GM21529 (cell line): ENCODE measurements at regions not wholly inside any gene's neighbourhood (a gene's known extent, or its start where the extent isn't known, plus 50 kb on each side); places are given as distances from the start of the nearest gene placed in this dataset.

Experiments used
- ATAC-seq: cut with Tn5 transposase; IDR thresholded peaks from one replicate; pipeline ENCODE4 v1.9.1; 2021; ENCODE audit not compliant: unreplicated experiment

DNA sequence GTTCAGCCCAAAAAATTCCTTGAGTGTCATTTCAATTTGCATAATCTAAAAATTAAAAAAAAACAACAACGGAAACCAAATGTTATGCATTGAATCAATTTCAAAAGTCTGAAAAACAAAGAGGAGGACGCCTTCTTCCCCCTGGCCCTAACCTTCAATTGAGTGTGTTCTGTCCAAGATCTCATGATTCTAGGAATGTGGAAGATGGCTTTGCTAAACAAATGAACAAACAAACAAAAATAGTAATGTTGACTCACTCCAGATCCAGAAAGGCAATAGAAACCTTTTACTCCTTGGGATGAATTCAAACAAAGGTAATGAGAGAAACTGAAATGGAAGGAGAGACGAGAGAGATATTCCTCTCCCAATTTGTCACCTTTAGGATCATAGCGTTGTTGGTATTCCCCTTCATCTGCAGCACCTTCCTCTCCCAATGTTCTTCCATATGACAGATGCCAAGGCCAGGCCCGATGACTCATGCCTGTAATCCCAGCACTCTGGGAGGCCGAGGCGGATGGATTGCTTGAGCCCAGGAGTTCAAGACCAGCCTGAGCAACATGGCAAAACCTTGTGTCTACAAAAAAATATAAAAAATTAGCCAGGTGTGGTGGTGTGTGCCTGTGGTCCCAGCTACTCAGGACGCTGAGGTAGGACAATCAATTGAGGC lies 109.2 kb upstream of the ADGRF1 start:
- ATAC-seq = no peak

DNA sequence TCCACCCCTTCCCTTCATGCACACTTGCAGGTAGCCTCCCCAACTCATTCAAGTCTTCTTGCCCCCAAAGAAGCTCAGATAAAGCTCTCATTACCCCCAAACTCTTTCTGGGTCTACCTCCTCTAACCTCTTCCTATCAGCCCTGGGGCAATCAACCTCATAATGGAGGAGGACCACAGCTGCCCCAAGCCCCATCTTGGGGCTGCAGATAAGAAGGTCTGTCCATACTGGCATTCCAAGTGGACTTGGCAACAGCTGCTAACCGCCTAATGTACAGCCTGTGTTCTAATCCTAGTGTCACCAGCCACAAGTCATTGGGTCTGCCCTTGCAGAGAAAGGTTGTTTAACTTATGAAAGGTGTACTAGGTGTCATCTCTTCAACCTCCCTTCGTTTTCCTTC lies 107.4 kb upstream of the ADGRF1 start:
- no peak for ATAC-seq

DNA sequence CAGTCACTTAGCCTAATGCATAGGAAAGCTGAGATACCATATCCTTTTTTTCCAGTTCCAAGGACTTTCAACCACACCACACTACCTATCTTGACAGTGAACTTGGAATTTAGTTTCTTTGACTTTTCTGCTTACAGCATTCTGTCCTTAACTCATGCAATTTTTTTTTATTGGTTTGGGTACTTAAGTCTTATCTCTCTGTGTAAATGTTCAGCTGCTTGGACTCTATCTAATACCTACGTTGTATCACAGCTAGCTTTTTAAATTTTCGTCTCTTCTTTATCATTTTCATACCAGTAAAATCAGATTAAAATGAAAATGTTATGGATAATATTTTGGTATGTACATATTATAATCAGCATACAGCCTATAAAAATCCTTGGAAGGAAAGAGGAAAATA lies 106.9 kb upstream of the ADGRF1 start:
- no peak for ATAC-seq

DNA sequence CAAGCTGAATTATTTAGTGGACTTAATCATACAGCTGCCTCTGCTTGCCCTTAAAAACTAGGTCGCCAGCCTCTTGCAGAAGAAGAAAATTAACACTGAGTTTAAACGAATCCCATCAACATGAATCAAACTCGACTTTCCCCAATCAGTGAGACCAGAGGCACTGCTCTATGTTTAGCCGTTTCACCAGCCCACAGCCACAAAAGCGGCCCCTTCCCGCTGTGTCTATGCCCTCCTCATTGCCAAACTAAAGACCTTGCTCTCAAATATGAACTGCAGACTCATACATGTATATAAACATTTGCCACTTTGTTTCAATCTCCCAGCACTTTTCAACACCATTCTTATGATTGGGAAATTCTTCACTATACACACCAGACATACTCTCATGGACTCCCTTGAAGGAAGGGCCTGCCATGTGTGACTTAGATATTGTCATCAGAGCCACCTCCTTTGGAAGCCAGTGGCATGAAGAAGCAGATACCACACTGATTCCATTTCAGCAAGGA lies 105.8 kb upstream of the ADGRF1 start:
- ATAC-seq = no peak

DNA sequence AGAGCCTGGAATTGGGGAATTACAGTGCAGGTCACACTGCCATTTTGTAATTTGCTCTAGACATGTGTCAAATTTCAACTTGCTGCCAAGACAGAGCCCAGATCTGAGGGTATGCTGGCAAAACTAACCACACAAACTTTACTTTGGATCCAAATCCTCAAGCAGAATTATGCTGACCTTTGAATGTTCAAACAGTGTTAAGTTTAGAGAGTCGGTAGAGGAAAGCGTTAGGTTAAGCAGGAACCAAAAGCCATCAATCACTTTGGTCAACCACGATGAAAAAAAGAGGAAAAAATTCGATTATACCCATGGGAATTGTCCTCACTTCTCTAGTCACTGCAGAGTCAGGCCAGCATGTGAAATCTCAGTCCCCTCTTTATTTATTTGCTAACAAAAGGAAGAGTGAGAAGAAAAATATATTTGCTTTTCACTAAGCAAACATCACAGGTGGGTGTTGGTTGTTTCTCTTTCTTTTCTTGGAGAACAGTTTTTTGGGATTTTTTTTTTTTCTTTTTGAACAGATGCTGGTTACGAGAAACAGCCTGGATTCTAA lies 105.1 kb upstream of the ADGRF1 start:
- no peak for ATAC-seq

DNA sequence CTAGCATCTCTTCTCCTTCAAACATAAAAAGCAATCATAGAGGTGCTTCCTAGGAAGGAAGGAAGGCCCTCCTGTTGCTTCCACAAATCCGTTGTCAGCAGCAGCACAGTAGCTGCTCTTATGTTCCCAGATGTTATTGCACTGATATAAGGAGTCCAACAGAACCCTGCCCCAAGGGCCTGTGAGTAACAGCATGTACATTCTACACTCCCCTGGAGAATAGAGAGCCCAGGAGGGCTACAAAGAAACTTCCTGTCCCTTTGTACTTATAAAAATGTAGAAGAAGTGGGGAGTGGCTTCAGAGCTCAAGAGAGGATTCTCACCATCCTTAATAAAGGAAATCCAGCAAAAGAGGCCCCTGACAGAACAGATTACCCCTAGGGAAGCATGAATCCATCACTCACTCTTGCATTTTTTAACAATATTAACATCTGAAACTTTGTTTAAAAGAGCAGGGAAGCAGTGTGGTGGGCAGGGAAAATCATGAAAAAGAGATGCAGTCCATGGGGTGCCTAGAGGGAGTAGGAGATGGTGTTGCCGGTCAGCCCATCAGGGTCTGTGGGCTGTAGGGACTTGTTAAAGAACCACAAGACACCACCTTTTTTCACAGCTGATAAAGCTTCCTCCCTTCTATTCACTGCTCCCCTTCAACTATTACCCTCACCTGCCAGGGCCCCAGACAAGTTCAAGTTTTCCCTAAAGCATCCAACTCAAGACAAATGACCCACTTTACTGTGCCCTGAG lies 104.5 kb upstream of the ADGRF1 start:
- ATAC-seq = no peak

DNA sequence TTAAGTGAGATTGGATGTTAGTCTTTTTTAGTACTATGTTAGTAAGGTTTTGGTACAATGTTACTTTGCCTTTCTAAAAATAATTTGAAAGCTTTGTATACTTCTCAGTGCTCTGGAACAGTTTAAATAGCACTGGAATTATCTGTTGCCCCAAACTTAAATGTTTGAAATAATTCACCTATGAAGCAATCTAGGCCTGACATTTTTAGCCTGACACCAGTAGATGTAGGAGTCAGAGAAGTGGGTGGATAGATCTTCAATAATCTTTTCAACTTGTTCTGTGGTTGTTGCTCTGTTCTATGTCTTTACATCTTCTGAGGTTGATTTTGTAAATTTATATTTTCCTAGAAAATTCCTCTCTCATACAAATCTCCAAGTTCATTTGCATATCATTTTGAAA lies 103.1 kb upstream of the ADGRF1 start:
- ATAC-seq = no peak

DNA sequence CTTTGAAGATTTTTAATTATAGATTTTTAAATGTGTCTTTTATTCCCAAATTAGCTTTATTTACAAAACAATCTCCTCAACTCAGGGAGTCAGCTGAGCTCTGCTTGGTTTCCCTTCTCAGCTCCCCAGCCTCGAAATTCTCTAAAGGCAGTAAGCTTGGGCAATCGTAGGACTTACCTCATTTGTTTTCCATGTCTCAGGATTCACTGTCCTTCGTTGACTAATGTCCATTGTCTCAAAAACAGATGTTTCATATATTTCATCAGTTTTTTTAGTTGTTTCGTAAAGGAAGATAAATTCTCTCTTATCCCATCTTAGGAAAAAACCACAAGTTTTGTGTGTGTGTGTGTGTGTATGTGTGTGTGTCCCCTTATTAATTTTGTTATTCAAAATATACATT lies 102.2 kb upstream of the ADGRF1 start:
- ATAC-seq = no peak

DNA sequence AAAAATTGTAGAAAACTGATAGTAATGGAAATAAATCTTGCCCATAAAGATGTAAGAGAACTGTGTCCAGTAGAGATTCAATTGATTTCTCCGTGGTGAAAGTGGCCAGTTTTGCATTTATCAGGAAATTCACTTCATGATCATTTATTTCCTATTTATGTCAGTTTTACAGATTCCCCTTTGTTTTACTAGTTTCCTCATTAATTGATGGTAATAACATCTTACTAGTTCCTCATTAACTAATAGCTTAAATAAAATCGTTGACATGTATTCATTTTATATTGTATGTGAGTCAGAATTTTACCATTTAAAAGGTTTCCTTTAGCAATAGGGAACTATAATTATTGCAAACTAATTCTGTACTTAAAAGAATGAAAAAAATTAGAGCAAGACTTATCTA lies 99.8 kb upstream of the ADGRF1 start:
- ATAC-seq = no peak

DNA sequence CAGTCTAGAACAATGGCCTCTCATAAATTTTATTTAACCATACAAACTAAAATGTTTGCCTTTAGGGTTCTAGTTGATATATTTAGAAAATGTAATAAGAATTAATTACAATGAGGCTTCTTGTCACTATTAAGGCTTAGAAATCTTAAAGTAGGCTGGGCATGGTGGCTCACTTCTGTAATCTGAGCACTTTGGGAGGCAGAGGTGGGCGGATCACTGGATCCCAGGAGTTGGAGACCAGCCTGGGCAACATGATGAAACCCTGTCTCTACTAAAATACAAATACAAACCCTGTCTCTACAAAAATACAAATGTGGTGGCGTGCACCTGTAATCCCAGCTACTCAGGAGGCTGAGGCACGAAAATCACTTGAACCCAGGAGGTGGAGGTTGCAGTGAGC lies 99.0 kb upstream of the ADGRF1 start:
- ATAC-seq = no peak

DNA sequence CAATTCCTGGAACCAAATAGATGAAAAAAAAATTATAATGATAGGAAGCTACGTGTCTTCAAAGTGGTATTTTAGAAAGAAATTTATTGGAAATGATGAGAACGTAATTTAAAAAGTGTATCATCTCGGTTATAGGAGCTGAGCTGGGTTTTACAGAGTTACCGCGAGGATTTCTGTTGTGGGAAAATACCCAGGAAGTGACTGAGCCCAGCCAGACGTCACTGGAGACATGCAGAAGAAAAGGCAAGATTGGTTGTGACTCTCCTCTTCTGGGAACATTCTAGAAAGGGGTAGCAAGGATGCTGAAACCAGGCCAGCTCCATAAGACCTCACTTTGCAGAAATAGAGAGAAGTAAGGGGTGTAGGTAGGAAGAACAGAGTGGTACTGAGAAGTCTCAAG lies 95.9 kb upstream of the ADGRF1 start:
- no peak for ATAC-seq

DNA sequence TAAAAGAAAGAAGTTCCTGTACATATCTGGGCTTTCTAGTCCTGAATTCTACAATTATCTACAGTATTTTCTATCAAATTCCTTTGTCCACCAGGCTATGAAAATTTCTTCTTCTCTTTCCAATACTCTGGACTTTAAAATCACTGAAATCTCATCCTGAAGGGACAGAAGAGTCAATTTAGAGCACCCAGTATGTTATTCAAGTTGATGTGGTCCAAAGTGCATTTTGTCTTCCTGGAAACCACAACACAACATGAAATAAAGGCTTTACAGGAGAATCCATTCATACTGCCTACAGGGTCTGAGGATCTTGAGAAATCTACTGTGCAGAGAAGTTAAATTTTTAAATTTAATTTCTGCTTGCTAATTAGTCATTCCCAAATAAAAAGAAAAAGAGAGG lies 94.9 kb upstream of the ADGRF1 start:
- no peak for ATAC-seq

DNA sequence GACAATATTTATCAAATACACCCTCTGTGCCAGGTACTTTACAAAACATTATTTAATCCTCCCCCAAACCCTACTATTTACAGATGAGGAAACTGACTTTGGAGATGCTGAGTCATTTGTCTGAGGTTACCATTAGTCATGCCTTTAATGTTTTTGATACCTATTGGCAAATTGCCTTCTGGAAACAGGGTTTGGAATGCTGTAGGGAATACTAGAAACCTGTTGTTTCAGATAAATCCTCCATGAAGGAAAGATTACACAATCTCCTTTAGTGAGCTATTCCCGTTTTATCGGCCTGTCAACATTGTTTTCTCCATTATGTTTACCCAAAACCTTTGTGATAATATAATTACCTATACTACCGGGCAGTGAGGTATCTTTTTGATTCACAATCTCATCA lies 93.6 kb upstream of the ADGRF1 start:
- no peak for ATAC-seq

DNA sequence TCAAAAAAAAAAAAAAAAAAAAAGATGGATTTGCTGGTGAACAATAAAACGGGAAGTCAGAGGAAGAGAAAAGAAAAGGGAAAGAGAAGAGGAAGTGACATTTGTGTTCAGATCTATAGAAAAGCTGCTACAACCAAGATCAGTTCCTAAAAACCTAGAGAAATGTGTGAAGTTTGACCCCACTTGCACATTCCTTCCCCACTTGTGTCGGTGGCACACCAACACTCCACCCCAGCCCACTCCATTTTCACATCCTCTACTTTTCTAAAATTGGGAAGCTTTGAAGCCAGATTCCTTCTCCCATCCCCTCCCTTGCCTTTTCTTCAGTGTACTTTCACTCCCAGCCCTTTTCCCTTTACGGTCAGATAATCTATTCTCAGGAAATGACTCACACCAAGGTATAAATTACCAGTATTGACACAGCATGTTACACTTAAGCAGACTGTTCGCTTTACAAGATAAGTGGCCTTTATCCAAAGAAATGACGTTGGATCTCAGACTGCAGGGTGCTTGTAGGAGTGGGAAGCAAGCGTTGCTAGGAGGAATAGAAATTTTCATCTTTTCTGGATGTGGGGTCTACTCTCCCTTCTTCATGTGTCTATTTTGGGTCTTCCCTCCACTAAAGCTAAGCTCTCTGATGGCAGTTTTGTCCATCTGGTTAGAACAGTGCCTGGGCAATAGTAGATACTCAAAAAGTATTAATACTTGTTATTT lies 92.5 kb upstream of the ADGRF1 start:
- no peak for ATAC-seq

DNA sequence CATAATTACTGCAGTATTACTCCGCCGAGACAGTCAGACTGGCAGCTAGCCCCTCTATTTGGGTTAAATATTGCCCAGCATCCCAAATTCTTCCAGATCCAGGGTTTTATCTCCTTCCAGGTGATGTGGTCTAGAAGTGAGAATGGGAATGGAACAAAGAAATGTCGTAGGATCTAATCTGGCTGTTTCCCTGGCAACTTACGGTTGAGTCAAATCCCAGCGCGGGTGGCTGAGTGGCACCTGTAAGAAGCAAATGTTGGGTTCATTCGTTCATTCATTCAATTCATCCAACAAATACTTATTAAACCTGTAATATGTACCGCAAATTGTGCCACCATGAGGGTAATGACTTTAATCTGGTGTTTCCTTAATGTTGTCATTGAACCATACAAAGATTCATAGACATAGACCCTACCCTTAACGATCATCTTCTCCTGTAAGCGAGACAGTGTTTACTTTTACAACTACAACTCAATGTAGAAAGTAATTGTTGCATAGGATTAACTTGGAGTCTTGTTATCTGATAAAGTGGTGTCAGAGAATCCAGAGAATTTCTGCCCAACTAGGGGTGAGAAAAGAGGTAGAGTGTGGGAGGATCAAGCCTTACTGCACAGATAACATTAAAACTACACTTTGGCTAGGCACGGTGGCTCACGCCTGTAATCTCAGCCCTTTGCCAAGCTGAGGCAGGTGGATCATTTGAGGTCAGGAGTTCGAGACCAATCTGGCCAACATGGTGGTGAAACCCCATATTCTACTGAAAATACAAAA lies 91.3 kb upstream of the ADGRF1 start:
- ATAC-seq = no peak

DNA sequence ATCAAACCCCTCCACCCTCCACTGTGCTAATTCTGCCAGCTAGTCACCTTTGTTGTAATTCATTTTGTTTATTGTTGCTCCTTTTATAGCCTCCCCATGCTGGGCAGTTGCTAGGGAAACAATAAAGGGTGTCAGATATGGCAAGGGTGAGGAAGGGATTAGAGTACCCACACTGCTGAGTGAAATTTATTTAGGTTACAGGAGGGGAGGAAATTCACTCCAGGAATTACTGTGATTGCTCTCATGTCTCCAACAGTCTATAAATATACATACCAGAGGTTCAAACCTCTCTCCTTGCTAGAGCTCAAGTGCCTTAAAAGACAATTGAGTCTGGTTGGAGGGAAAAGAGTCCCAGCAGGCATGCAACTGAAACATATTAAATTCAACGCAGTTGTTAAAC lies 90.6 kb upstream of the ADGRF1 start:
- no peak for ATAC-seq

DNA sequence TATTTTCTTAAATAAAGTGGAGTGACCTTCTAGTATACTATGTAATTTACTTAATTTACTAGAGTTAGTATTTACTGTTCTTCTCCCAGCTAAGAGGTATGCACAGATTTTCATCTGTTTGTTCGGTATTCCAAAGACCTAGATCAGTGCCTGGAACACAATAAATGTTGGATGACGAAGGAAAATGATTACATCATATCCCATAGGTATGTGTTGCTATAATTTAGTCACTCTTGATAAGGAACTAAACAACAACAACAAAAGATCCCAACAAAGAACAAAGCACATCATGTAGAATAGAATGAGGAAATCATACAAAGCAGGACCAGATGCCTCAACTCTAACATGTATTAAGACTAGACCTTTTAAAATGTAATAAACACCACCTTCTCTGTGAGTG lies 89.6 kb upstream of the ADGRF1 start:
- ATAC-seq = no peak

DNA sequence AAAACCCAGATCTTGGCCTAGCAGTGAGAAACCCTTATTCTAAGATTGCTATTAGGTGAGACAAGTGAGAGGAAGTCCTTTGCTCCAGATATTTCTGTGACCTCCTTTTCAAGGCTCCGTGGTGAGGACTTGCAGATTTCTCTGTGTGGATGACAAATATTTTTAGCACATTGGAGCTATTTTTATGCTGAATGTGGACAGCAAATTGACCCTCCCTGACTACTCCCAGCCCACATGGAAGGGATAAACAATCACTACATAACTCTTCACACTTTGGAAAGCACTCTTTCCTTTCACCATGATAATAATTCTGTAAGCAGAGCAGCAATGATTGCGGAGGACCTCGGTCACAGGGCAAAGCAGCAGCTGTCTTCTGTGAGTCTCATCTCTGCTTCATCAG lies 88.0 kb upstream of the ADGRF1 start:
- ATAC-seq = no peak

DNA sequence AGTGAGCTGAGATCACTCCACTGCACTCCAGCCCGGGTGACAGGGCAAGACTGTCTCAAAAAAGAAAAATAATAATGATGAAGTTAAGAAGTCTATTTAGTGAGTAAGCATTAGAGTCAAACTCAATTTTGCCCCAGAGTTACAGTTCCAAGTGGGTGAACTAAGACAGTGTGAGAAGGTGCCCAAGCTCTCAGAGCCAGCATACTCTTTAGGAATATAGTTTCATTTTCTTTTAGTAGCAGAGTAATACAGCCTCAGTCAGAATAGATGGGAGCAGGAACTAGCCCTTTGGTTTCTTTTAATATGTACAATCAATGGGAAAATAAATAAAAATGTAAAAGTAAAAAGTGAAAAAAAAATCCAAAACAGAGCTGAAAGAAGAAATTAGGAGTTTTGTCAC lies 87.0 kb upstream of the ADGRF1 start:
- no peak for ATAC-seq

DNA sequence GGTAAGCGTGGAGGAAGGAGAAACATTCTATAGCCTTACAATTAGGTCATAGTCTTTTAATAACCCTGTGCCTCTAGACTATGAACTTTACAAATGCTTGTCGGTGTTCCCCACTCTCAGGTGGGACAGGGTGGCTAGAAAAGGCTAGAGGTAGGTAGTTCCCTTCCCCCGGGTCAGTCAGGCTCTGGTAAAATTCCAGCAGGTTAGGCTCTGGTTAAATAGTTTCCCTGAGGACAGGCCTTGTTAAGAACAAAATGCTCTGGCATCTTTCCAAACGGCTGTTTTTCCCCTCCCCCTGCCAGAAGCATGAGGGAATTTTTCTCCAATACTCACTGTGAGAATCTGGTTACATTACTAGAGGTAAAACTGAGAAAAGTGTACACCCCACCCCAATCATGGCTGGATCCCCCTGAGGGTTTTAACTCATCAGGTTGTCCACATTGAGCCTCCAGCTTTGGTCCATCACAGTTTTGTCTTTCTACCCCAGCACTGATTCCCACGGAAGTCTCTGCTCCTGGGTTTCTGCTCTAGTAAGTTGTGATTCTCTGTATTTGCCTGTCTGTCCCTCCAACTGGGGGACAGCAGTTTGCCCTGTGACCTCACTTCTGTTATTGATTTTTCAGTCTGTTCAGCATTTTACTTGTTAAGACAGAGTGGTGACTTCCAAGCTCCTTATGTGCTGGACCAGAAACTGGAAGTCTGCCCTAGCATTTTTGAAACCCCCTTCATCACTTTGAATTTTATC lies 84.7 kb upstream of the ADGRF1 start:
- no peak for ATAC-seq
